OCI-LY3 (cell line): ENCODE measurements at regions not wholly inside any gene's neighbourhood (a gene's known extent, or its start where the extent isn't known, plus 50 kb on each side); places are given as distances from the start of the nearest gene placed in this dataset.

Source experiments
- CTCF ChIP-seq: fragments of 200-600, 300-600 bp; sonication (generic); IDR thresholded peaks from 2 replicates; pipeline ENCODE4 v1.5.1; 2014; ENCODE audit warnings: antibody characterized with exemption, low read length, low read depth
- EZH2phosphoT487 ChIP-seq: fragments of 200-600 bp; shearing (Covaris generic); IDR thresholded peaks from 2 replicates; pipeline ENCODE4 v1.6.1; 2018; ENCODE audit warnings: antibody characterized with exemption, mixed run types, low read depth

GRCh38 chr7:46630031-46630430 lies 709.0 kb upstream of the IGFBP3 start:
- TF ChIP-seq CTCF (no peak), EZH2phosphoT487 (no peak)
